Endothelial cell of umbilical vein (primary cell): ENCODE measurements at regions not wholly inside any gene's neighbourhood (a gene's known extent, or its start where the extent isn't known, plus 50 kb on each side); places are given as distances from the start of the nearest gene placed in this dataset.

Experiments used
- CTCF ChIP-seq, 2 donors: IDR thresholded peaks; 1 replicate in 1 of 2; 2 replicates in 1 of 2; pipeline ENCODE4 v1.5.1; 2011; ENCODE audit warnings: low read length in 2 of 2, mild to moderate bottlenecking in 2 of 2, moderate library complexity in 2 of 2, control low read depth in 1 of 2, inconsistent platforms in 1 of 2, low read depth in 1 of 2; ENCODE audit not compliant: insufficient read depth in 1 of 2; ENCODE audit errors: extremely low read depth in 1 of 2
- EZH2 ChIP-seq: IDR thresholded peaks from 2 replicates; pipeline ENCODE4 v1.6.1; 2012; ENCODE audit warnings: borderline replicate concordance, low read depth, mild to moderate bottlenecking, moderate library complexity, low read length, inconsistent platforms; ENCODE audit not compliant: severe bottlenecking
- MAX ChIP-seq: IDR thresholded peaks from 2 replicates; pipeline ENCODE4 v1.6.1; 2011; ENCODE audit not compliant: insufficient read depth, insufficient read length
- POLR2A ChIP-seq: IDR thresholded peaks from 2 replicates; pipeline ENCODE4 v1.6.1; 2012; ENCODE audit warnings: low read depth, mild to moderate bottlenecking, control low read depth, low read length
- POLR2AphosphoS5 ChIP-seq: IDR thresholded peaks from 2 replicates; pipeline ENCODE4 v1.6.1; 2012; ENCODE audit warnings: low read depth, mild to moderate bottlenecking, control low read depth, low read length, moderate library complexity; ENCODE audit not compliant: insufficient read depth

GRCh38 chrY:21073641-21074260 is 317.8 kb downstream of the RPS4Y2 start:
- TF ChIP-seq CTCF (IDR thresholded peaks at IDR 0.05; ENCODE audit: extremely low read depth in 1 of 2, insufficient read depth in 1 of 2, low read depth in 1 of 2, low read length in 2 of 2) (no peak), MAX (no peak), POLR2AphosphoS5 (no peak), EZH2 (no peak), POLR2A (no peak)
